ENCODE measurements at regions not wholly inside any gene's neighbourhood (a gene's known extent, or its start where the extent isn't known, plus 50 kb on each side); places are given as distances from the start of the nearest gene placed in this dataset.
"Not testable (repeated sequence)": the region's sequence is repeated elsewhere in the genome, so short reads cannot be mapped to it uniquely, and the experiment has no call there.

DNA sequence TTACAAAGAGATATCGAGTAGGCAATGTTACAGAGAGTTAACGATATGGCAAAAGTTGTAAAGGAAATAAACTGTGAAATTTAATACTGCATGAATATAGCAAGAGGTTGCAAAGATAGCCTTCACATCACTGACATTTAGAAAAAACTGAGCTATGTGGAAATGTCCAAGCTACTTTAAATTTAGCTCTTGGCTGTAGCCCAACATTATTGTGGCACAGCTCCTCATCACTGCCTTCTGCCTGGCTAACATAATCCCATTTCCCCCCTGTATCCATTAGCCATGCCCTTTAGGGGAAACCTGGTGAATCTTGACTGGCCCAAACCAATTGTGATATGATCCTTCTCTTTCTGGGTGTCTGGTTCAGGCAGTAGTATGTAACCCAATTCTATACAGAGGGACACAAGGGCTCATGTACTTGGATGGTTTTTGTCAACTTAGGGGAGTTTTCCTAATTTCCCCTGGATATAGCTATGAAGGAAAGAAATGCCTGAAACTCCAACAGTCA lies 115.4 kb downstream of the PFDN4 start:
- DNase-seq (ENCODE audit: extremely low read depth, low read depth): no peak

DNA sequence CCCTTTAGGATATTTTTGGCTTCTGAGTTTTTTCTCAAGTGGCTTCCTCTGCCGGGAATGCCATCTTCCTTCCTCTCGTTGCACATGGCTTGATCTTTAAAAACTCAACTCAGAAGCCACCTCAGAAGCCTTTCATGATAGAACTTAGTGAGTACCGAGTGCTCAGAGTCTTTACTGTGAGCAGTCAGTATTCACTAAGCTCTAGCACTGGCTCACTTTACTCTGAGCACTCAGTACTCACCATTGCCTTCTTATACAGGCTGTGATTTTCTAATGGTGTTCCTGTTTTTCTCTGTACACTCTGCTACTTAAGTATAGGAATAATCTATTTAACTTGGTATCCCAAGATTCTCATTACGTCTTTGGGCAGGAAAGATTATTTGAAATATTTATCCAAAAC lies 116.2 kb downstream of the PFDN4 start:
- no peak for DNase-seq (ENCODE audit: extremely low read depth, low read depth)

DNA sequence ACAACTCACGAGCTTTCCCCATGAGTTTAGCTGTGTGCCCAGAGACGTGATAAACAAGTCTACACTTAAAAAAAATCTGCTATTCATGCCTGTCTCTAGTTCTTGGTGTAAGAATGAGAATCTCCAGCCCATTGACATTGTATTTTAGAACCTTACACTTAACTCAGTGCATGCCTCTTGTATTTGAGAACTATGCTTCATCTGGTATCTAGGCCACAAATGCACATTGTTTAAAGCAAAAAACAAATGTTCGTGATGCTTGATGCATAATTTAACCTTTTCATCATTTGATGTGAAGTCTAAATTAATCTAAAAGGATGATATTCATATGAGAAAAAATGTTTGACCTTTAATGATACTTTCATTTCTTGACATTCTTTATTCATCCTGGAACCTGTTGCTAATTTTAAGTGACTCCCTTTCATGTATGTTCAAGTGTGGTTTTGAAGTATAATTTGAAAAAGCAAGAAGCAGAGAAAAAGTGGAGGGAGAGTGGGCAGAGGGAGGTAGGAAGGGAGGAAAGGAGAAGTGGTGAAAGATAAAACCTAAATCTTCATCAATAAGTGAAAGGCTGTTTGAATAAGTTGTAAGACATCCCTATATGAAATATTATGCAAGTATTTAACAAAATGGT lies 116.9 kb downstream of the PFDN4 start:
- DNase-seq (ENCODE audit: extremely low read depth, low read depth): no peak

DNA sequence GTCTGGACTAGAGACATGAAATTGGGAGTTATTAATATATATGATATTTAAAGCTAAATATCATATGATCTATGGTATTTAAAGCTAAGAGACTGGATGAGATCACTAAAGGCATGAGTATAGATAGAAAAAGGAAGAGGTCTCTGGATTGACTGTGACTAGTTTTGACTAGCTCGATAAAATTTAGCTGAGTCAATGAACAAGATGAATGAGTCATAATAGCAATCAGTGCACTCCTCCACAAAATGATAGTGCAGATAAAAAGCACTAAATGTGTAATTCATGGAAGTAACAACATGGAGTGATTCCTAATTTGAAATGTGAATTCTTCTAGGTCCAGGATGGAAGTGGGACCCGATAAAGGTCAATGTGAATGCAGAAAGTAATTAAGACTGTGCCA lies 127.4 kb downstream of the PFDN4 start:
- no peak for DNase-seq (ENCODE audit: extremely low read depth, low read depth)

DNA sequence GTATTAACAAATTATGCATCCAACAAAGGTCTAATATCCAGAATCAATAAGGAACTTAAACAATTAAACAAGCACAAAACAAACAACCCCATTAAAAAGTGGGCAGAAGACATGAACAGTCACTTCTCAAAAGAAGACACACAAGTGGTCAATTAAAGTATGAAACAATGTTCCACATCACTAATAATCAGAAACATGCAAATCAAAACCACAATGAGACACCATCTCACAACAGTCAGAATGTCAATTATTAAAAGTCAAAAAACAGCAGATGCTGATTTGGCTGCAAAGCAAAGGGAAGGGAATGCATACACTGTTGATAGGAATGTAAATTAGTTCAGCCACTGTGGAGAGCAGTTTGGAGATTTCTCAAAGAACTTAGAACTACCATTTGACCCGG lies 129.3 kb downstream of the PFDN4 start:
- no peak for DNase-seq (ENCODE audit: extremely low read depth, low read depth)

DNA sequence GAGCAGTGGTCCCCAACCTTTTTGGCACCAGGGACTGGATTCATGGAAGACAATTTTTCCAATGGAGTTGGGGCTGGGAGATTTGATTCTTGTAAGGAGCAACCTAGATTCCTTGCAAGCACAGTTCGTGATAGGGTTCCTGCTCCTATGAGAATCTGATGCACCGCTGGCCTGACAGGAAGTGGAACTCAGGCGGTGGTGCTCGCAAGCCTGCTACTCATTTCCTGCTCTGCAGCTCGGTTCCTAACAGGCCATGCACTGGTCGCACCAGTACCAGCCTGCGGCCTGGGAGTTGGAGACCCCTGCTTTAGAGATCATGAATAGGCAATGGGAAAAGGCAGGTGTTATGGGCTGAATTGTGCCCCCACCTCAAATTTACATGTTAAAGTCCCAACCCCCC lies 131.2 kb downstream of the PFDN4 start:
- no peak for DNase-seq (ENCODE audit: extremely low read depth, low read depth)

DNA sequence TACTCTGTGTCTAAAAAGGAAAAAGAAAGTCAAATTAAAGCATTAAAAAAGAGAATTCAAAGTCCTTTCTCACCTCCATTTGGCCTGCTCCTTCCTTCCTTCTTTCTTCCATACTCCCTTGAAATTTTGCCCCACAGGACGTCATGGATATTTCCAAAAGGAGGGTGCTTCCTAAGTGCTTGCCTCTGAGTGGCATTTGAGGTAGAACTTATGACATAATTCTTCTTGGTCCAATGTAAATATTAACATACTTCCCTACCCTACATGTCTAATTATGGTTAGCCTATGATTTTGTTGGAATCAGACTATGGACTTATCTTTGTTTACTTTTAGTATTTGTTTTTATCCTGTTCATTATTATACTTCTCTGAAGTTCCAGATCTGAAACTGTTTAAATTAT lies 132.3 kb downstream of the PFDN4 start:
- DNase-seq (ENCODE audit: extremely low read depth, low read depth): no peak

DNA sequence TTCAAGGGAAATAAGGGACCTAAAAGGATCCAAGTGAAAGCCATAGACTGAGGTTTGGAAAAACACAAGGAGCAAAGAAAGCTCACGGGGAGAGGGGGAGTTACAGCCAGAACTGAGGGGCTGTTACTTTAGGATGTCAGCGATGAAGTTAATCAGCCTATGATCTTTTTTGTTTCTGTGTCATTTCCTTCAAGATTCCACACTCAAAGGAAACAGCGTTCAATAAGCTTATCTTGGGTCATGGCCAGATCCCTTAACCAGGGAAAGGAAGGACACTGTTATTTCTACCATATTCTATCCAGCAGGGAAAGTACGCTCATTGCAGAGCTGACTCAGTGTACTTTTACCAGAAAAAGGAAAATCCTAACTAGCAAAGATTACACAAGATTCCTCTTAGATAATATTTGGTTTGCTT lies 132.8 kb downstream of the PFDN4 start:
- DNase-seq (ENCODE audit: extremely low read depth, low read depth): peak; percentile 8

DNA sequence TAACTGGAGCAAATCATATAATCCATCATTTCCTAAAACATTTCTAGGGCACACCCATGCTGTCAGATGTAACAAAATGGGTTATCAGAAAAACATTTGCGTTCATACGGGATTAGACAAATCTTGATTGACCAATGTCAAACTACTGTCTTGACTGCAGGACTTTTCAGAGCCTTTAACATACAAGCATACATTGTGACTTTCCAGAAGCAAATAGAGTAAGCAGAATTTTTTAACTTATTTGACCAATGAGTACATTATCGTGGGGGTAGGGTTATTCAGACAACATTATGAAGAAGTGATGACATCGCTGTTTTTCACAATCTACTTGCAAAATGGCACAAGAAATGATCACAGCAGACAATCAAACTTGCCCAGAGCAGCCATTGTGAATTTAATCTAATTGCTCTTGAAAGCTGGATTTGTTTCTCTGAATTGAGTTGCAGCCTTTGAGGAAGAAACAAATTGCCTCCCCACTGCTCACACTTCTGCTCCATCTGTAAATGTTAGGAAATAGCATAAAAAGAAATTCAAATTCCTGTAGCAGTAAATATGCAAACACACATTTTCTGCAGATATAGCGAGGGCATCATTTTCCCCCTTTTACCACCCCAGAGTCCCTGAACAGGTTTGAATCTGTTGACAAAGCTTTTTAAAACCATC lies 133.0 kb upstream of the DOK5 start:
- DNase-seq (ENCODE audit: extremely low read depth, low read depth): no peak

DNA sequence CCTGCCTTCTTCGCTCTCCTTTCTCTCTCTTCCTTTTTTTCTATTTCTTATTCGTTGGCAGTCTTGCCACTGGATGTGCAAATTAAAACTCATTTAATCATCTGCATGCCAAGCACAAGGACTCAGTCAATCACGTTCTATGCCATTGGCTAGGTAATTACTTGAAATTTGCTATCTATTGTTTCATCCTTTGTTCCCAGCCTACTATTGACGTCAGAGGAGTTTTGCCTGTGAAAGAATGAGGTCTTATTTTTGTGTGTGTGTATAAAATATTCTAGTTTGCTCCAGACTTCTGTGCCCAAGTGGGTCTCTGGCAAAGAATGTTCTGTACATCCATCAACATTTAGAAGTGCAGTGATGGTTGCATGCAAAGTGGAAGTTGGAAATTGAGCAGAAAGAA lies 132.3 kb upstream of the DOK5 start:
- DNase-seq (ENCODE audit: extremely low read depth, low read depth): no peak

DNA sequence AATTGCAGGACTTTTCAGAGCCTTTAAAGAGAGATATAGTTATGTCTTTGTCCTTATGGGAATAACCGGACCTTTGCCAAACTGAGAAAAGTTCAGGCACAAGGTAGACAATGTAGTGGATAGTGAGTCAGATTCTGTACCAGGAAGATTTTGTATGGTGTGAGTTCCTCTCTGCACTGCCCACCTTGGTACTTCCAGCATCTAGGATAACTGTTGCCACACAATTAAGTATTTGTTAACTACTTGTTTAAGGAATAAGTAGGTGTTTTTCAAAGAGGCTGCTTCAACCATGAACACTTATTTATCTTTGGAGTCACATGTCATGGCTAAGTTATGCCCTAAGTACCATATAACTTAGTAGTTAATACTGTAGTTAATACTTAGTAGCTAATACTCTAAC lies 131.8 kb upstream of the DOK5 start:
- DNase-seq (ENCODE audit: extremely low read depth, low read depth): no peak

DNA sequence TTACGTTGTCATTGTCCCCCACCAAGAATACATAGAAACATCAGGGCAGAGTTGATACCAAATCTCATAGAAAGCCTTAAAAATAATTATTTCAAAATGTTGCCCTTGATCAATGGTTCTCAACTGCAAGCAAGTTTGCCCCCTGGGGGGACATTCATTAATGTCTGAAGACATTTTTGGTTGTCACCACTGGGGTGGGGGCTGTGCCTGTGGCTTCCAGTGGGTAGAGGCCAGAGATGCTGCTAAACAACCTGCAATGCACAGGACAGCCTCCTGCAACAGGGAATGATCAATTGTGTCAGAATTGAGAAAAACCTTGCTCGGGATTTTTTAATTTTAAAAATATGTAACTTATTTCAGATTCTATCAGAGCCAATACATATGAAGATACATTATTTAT lies 130.6 kb upstream of the DOK5 start:
- DNase-seq (ENCODE audit: extremely low read depth, low read depth): no peak

DNA sequence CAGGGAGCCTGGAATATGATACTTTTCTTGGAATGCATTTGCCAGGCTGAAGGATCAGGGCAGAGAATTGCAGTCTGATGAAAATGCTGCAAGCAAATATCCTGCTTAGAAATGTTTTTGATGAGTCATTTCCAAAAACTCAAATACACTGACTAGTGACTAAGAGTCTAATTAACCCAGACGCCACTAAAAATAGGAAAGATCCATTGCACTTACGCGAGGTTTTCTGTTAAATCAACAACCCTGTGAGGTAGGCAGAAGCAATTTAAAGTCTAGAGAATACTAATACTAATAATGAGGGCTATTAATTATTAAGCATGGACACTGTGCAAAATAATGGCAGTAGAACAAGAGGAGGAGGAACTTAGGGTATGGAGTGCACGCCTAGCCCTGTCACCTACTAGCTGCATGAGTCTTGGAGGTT lies 130.1 kb upstream of the DOK5 start:
- peak; percentile 26 for DNase-seq (ENCODE audit: extremely low read depth, low read depth)

DNA sequence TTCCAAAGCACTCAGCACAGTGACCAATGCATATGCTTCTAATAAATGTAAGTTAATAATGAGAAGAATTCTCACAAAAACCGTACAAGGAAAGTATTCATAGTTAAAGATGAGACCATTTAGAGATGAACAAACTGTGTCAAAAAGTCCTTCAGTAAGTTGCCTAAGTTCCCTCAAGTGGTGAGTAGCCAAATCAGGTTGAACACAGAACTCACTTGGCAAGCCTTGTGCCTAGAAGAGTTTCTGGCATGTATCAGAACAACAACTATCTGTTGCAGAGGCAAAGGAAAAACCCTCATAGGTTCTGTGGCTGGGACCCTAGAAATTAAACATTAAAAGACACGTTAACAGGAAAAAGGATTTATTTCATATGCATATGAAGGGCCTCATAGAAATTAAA lies 129.6 kb upstream of the DOK5 start:
- DNase-seq (ENCODE audit: extremely low read depth, low read depth): no peak

DNA sequence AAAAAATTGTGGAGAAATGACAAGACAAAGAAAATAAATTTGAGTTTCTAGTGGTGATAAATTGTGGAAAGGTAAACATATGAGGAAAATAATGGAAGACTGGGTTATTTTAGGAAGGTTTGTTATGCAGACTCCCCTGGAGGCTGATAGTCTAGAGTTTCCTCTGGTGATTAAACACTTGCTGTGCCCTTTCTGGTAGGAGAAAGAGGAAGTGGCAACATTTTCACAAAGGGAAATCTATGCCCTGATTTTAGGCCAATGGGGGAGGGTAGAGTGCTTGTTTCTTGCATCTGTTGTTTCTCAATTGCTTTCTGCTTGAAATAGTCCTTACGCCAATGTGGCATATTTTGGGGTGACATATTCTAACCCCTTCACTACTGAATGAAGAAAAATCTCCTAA lies 129.1 kb upstream of the DOK5 start:
- no peak for DNase-seq (ENCODE audit: extremely low read depth, low read depth)

DNA sequence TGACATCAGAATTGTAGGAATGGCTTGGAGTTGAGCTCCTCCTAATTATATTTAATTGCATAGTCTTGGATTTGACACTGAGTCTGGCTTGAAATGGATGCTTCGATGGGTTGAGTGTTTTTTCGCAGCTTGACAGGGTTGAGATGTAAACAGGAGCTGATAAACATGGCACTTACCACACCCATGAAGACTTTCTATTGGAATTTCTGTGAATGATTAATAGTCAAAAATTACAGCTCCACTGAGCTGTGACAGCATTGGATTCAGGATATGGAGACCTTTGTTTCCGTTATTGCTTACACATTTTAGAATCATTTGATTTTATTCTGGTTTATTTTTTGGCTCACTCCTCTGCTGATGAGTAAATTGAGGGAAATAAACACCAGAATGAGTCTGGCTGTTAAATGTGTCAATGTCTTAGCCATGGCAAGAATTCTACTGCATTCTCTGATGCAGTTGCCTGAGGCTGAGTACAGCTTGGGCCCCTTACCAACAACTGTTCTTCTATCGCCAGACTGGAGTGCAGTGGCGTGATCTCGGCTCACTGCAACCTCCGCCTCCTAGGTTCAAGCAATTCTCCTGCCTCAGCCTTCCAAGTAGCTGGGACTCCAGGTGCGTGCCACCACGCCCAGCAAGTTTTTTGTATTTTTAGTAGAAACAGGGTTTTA lies 128.1 kb upstream of the DOK5 start:
- no peak for DNase-seq (ENCODE audit: extremely low read depth, low read depth)

DNA sequence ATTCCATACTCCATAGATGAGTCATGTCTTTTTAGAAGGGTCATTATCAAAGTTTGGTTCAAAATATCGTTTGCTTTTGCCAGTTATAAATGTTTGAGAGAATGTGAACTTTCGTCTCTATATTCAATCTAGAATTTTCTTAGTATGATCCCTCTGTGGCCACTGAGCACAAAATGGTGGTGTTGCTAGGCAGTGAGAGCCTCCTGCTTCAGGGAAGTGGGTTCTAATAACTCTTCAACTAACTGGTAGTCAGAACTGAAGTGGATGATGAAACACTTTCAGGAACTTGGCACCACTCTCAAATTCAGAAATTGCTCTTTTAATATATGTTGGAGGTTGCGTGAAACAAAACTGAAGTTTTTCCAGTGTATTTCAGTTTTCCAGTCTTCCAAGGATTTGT lies 125.0 kb upstream of the DOK5 start:
- no peak for DNase-seq (ENCODE audit: extremely low read depth, low read depth)

DNA sequence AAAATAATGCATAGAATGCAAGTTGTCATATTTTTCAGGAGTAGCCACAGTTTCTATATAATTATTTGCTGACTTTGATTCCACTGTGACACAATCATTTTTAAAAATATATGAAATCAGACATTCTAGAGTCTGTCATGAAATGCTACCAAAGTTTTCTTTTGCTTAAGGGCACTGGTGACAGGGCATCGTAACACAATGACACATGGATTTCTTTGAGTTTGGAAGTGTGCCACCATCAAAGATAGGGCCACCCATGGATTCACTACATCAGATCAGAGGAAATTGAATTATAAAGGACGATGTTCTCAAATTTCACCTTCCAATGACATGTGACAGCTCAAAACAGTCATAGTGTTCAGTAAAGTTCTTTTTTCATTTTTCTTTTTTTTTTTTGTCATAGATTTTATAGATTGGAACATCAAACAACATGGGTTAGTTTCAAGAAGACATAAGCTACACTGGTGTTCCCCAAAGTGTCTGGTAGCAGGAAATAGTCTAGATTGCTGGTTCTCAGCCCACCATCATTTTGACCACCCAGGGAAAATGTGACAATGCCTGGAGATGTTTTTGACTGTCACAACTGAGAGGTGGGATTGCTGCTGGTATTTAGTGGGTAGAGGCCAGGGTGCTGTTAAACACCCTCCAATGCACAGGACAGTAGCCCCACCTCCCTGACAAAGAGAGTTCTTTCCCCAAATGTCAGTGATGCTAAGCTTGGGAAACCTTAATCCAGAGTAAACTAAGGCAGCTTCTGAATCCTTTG lies 123.8 kb upstream of the DOK5 start:
- no peak for DNase-seq (ENCODE audit: extremely low read depth, low read depth)

DNA sequence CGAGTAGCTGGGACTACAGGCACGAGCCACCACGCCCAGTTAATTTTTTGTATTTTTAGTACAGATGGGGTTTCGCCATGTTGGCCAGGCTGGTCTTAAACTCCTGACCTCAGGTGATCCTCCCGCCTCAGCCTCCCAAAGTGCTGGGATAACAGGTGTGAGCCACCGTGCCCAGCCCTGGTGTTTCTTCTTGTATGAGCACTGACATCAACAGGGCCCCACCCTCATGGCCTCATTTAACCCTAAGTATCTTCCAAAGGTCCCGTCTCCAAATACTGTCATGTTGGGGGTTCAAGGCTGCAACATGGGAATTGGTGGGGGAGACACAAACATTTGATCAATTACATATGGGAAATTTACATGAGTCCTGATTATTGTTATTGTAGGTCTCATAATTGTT lies 122.9 kb upstream of the DOK5 start:
- DNase-seq (ENCODE audit: extremely low read depth, low read depth): not testable (repeated sequence)

DNA sequence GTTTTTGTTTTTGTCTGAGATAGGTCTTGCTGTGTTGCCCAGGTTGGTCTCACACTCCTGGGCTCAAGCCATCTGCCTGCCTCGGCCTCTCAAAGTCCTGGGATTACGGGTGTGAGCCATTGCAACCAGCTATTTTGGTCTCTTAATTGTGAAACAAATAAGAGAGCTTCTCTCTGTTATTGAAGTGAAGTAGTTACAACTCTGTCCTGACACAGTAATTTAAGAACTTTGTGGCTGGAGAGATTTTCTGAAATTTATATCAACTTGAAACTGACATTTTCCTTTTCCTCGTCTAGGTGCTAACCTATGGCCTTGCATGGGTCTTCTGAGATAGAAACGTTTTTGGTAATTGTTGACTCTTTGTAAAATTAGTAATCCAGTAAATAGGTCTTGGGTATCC lies 122.1 kb upstream of the DOK5 start:
- DNase-seq (ENCODE audit: extremely low read depth, low read depth): no peak

DNA sequence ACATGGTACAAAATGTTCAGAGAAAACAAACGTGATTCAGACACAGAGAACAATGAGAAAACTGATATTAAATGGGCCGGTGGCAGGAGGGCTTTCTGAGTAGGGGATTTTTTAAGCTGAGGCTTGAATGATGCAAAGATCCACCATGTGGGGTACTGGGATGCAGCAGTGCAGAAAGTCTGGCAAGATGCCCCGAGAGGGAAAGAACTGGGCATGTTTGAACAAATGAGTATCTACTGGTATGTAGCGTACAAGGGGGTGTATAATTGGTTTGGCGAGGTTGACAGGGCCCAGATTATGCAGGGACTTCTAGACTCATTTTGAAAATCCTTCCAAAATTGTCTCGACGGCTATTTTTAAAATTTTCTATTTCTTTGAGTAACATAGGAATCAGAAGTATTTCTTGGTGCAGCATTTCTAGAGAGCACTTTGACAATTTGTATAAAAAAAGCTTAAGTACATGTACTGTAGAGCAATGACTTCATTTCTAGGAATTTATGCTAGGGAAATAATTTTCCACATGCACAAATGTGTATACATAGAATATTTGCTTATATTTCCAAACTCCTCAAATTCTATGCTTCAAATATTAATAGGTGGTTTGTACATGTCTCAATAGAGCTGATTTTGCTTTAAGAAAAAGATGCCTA lies 119.6 kb upstream of the DOK5 start:
- no peak for DNase-seq (ENCODE audit: extremely low read depth, low read depth)

Data from NCI-H460 (cell line).